Femur (tissue), 1 donor: ENCODE measurements at regions not wholly inside any gene's neighbourhood (a gene's known extent, or its start where the extent isn't known, plus 50 kb on each side); places are given as distances from the start of the nearest gene placed in this dataset.

Experiments
- DNase-seq: peaks from one replicate; pipeline ENCODE4 v3.0.0-alpha.2; 2017

GRCh38 chr17:33651686-33652085 is 358.6 kb upstream of the ASIC2 start:
- no peak for DNase-seq

- no peak for DNase-seq
Observed at GRCh38 chr17:33652731-33653398, 359.8 kb upstream of the ASIC2 start.

DNA sequence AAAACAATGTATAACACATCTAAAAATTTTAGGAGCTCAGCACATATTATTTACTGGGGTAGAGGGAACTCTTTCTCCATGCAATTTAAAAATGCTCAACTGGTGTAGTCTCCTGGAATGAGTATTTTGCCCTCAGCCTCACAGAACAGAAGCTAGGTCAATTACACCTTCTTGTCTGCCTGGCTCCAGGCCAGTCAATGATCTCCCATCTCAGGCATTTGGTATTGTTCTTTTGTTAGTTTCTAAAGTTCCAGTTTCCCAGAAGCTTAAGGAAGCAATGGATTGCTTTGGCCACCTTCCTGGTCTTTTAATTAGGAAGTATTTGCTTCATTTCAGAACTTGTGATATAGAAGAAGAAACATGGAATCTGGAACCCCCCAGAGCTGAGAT is 360.3 kb upstream of the ASIC2 start:
- DNase-seq, result no peak

DNA sequence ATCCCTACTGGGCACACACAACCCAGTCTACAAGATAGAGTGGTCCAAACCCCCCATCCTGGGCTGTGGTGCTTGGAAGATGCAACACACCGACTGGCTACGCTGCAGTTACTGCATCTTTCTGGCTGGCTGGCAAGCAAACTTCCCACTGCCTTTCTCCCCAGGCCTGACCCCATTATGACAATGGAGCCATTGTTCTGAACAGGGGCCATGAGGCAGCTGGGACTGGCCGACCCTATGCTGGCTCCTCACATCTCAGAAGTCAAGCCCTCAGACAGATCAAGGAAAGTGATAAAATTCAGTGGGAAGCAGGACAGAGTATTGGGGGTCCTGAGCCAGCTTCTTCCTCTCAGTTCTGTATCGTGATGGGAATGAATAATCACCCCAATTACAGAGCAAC is 364.1 kb upstream of the ASIC2 start:
- DNase-seq, result no peak

- no peak for DNase-seq
Observed at GRCh38 chr17:33661975-33662374, 368.9 kb upstream of the ASIC2 start.

- DNase-seq, result no peak
Observed at GRCh38 chr17:33664116-33664840, 371.2 kb upstream of the ASIC2 start.

- DNase-seq, result no peak
Observed at GRCh38 chr17:33667052-33667509, 374.0 kb upstream of the ASIC2 start.

GRCh38 chr17:33667671-33668070 is 374.6 kb upstream of the ASIC2 start:
- DNase-seq, result no peak

GRCh38 chr17:33668516-33668915 is 375.4 kb upstream of the ASIC2 start:
- DNase-seq, result no peak

DNA sequence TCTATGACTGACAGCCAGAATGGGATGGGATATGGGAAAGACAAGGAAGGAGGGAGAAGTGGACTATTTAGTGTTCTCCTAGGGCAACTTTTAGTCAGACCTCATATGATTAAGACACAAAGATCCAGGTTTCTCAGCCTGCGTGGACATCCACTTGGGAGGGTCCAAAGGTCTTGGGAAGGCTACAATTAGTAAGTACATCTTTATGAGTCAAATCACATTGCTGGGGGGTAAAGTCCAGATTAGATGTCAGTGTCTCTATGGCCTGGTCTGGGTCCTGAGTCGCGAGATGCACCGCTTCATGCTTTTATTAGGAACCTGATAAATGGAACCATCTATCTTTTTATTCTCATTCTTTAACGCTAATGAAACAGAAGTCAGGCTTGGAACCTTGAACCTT is 378.4 kb upstream of the ASIC2 start:
- DNase-seq, result no peak

GRCh38 chr17:33674685-33675084 is 381.6 kb upstream of the ASIC2 start:
- peak; percentile 70 for DNase-seq

GRCh38 chr17:33676444-33676843 is 383.3 kb upstream of the ASIC2 start:
- no peak for DNase-seq

DNA sequence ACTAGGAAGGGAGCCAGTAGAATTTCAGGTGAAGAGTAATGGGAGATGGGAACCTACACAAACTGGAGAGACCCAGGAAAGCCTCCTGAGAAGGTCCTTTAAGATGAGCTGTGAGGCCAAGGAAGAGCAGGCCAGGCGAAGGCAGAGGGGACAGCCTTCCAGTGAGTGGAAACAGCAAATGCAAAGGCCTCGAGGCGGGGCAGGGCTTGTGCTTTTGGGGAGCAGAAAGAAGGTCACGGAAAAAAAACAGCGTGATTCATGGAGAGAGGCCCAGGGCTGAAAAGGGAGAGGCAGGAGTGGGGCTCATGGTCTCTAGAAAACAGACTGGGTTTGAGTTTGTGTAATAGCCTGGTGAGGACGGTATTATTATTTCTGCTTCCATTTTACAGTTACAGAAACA is 386.5 kb upstream of the ASIC2 start:
- DNase-seq, result no peak

GRCh38 chr17:33680472-33680871 is 387.4 kb upstream of the ASIC2 start:
- no peak for DNase-seq

DNA sequence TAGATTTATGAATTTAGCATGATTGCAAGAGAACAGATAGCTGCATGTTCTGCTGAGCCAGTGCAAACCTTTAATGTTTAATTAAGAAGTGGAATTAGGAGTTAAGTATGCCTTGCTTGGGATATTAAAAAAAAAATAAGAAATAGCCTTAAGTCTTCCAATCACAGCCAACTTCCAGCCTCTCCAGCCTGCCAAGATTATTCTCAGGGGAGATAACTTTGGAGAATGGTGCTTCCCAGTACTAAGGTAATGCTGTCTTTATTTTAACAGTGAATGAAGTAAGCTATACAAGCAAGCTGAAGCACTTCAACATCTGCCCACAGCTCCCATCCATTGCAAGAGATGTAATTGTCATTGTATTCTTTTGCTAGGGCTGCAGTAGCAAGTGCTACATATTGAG is 389.5 kb upstream of the ASIC2 start:
- DNase-seq, result no peak

GRCh38 chr17:33684735-33685134 is 391.6 kb upstream of the ASIC2 start:
- DNase-seq, result no peak

- no peak for DNase-seq
Observed at GRCh38 chr17:33686171-33686570, 393.1 kb upstream of the ASIC2 start.

DNA sequence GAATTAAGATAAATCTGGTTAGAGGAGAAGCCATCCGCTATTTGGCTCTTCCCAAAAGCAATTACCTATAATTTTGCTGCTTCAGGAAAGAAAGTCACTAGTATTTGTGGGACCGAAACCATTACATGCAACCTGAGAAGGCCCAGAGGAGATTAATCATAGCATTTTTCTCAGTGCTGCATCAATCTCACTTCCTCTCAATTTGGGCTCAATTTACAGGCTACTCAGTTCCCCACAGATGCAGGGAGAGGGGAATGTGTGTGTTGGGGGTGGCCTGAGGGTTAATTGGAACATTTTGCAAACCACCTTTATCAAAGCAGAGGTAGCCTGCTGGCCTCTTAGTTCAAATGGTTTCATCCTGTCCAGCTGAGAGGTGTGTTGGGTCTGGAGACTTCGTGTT is 394.7 kb upstream of the ASIC2 start:
- DNase-seq, result no peak

DNA sequence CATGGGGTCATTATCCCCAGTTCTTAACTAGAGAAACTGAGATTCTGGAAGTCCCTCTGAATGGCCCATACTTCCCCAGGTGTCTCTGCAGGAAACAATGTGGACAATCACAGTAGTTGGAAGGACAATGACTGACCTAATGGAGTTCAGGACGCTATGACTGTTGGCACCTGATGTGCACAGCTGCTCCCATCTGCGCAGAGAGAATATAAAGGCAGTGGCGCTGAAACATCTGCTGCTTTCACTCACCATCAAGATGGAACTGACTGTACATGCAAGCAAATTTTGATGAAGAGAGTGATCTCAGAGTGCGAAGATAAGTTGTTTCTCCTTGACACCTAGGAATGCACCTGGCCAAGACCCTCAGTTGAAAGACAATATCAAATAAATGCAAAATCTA is 395.7 kb upstream of the ASIC2 start:
- DNase-seq, result peak; percentile 41

DNA sequence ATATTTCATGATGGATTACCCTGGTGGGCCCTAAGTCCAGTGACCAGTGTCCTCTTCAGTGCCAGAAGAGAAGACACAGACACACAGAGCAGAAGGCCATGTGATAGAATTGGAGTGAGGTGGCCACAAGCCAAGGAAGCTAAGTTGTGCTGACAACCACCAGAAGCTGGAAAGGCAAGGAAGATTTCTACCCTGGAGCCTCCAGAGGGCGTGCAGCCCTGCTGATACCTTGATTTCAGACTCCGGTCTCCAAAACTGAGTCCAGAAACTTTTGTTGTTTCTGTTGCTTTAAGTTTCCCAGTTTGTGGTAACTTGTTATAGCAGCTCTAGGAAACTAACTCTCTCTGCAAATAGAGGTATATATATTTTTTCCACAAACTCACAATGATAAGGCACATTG is 396.6 kb upstream of the ASIC2 start:
- no peak for DNase-seq

DNA sequence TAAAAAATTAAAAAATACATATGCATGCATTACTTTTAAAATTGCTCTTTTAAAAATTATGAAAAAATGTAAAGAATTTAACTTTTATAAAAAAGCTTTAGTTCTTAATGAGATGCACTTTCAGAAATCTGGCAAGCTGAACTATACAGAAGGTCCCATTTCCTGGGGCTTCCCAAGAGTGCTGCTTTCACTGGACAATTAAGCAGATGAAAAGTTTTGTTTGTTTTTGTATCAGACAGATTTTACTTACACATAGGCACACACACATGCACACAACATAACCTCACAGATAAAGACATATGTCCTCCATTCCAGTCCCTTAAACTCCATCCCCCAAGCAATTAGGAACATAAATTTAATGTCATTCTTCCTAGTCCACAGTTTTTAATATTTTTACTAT is 402.3 kb upstream of the ASIC2 start:
- no peak for DNase-seq

GRCh38 chr17:33696102-33696501 is 403.0 kb upstream of the ASIC2 start:
- no peak for DNase-seq

DNA sequence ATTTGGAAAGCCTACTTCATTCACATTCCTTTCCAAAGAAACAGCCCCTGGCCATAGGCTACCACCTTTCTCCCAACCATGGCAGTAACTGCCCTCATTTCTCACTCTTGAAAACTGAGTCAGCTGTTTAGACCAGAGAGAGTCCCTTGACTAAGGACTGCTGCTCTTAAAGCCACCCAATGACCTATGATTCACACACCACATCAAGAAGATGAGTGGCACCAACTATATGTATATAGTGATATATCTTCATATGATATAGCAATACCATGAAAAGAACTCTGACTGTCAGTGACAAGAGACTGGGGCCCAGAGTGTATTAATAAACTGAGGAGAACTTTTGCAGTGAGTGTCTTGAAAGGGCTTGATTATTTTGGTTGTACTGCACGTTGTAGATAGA is 404.5 kb upstream of the ASIC2 start:
- no peak for DNase-seq

DNA sequence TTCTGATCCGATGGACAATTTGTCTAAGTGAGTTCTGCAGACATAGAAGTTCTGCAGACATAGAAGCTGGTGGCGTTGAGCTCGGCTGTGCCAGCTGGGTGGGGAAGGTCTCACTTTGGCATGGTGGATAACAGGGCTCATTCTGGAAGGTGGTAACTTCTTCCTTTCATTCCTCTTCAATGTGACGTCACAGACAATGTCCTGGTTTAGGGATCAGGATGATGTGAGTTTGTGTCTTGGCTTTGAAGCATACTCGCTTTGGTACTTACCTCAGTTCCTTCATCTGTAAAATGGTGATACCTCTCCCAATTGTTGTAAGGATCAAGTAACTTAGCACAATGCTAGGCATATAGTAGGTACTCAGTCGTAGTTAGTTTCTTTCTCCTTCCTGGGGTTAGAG is 408.8 kb upstream of the ASIC2 start:
- DNase-seq, result no peak

DNA sequence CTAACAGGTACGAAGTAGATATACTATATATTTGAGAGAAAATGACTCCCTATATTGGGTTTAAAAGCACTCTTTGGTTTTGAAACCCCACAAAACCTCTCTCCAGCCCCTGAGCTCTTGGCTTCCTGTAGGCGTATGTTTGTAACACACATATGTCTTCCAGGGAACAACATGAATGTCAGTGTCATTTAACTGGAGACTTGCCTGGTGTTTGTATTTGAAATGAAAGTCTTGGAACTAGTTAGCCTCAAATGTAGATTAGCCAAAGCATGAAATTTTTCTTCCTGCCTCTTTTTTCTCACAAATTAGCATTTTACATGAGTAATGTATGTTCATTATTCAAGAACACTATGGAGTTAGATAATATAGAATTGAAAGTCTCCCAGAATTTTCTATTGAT is 411.8 kb upstream of the ASIC2 start:
- DNase-seq, result no peak
